ENCODE measurements at regions not wholly inside any gene's neighbourhood (a gene's known extent, or its start where the extent isn't known, plus 50 kb on each side); places are given as distances from the start of the nearest gene placed in this dataset.

DNA sequence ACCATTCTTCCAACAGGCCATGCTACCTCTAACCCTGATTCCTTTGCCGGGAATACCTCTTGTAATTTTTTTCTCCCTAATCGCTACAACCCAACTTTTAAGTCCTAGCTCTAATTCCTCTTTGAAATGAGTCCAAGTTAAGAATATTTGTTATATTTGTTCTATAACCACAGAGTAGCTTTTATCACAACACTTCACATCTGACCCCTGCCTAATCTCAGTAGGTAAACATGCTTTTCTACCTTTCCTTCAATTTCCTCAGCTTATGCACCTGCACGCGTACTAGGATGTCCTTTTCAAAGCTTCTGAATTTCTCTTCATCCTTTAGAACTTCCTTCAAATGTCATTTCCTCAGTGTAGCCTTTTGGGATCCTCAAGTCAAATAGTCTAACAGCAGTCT is 915.5 kb upstream of the LCORL start:
- DNase-seq, result no peak

DNA sequence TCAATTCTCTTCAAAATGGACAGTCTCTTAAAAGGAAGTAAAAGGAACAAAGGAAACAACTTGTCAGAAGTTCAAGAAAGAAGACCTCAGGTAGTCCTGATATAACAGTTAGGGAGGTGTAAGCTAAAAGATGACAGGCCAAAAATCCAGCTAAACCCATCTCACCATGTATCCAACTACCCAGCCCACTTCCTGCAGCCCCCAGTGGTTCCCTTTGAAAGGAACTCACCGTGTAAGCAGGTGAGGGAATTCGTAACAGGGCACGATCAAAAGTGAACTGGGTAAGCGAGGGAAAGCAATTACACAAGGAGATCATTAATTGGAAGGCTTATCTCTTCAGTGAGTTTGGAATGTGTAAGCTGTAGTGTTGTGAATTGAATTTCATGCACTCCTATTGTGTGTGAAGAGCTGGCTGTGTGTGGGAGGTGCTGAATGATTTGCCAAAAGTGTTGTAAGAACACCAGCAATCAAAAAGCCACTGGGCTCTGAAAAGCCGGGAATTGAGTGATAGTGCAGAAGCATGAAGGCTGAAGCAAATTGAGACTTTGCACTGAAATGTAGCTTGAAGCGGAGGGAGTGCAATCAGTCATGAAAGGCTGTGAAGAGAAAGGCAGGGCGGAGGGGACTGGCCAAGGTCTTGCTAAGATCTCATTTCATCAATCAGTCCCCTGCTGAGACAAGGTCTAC is 914.2 kb upstream of the LCORL start:
- DNase-seq, result no peak

DNA sequence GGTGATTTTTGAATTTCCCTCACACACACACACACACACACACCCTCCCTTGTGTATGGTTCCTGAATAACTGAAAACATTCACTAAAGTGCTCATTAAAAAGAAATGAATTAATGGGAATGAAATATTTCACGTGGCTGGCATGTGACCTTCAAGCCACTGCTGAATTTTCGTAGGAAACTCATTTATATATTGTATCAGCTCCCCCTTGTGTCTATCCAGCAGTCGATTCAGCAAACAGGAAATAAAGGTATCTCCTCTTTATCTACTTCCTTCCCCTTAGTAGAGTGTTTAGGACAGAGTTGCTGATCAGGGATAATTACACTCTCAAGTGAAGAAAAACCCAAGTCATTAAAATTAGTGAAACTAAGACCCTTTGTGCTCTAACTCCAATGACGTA is 912.6 kb upstream of the LCORL start:
- no peak for DNase-seq

DNA sequence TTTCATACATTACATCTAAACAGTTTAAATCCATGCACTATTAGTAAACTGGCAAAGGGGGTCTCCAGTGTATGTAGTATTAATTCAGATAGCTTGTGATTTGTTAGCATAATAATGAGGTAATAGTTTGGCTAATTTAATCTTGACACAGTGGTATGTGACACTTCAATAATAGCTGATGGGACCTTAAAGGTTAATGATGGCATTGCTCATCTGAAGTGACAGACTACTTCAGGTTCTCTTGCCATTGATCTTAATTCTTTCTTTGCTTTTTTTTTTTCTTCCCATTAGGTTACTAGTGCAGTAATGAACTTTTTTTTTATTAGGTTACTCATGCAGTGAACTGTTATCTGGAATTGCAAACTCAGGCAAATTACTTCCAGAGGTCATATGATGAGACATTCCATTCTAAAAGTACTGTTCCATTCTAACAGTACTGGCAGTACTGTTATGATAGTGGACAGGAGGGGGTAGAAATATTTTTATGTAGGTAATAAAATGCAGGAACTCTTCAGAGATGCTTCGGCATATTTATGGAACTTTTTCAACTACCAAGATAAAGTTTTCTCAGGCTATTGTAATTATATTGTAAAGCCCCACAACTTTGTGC is 911.3 kb upstream of the LCORL start:
- DNase-seq, result no peak

DNA sequence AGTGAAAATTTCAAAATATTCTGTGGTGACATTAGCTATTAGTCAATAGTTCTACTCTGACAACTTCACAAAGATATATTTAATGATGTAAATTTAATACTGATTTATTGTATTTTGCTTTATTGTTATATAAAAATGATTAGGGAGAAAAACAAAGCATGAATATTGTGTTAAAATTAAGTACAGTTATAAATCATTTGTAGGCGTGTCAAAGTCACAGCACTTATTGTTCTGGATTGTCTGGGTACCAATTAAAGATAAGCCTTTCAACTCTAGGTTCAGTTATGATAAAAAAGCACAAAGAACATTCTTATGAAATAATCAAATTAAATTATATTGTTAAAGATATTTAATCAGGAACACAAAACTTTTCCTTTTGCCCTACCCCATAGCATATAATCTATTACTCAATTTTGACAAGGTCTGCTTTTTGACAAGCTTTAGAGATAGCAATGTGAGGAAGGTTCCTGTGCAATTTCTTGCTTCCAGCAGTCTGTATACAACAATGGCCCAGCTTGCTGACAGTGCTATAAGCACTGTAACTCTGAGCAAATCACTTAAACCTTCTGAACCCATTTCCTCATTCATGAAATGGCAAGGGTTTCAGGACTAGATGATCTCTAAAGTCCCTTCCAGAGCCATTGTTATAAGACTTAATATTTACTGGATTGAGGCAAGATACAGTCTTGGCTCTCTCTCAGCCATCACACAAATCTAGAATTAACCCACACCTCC is 910.3 kb upstream of the LCORL start:
- DNase-seq, result no peak

DNA sequence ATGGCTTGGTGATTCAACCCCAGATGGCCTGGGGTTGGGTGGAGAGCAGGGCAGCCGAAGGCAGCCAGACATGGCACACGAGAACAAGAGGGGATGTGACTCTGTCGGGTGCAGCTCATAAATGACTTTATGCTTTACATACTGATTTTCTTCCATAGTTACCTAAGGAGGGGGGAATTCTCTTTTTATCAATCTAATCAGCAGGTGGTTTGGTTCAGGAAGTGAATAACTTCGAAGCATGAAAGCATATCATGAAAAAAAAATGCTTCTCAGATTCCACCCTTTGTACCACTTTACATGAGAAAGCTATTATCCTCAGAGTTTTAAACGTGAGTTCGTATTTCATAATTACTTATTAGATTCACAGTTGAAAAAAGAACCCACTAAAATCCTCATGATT is 908.9 kb upstream of the LCORL start:
- DNase-seq, result no peak

DNA sequence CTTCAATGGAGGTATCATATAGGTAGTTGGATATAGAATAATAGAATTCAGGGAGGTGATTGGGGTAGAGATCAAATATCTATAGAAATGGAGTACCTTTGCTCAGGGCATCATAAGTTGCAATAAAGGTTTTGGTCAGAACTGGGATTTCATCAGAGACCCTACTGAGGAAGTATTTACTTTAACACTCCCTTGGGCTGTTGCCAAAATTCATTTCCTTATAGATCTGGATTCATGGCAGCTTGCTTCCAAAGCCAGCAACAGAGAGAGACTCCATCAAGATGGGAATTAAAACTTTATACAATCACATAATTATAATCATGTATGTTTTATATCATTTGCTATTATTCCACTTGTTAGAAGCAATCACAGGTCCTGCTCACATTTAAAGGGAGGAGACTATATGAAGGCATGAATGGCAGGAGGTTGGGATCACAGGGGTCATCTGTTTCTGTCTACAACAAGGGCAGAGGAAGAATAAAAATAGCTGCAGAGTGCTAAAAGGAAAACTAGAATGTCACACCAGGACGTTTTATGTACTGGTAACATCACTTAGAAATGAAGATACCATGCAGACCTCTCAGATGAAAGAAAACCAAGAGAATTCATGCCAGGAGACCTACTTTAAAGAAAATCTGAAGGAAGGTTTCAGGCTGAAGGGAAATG is 902.1 kb upstream of the LCORL start:
- DNase-seq, result no peak

DNA sequence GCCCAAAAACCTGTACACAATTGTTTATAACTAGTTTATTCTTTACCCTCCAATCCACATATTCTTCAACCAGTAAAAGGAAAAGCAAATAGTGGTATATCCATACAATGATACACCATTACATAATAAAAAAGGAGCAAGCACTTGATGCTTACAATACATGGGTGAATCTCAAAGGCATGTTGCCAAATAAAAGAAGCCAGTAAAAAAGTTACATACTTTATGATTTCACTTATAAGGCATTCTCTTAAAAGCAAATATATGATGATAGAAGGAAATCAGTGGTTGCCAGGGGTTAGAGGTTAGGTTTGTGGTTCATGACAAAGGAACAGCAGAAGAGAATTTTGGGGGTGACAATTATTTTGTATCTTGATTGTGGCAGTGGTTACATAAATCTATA is 896.1 kb upstream of the LCORL start:
- no peak for DNase-seq

DNA sequence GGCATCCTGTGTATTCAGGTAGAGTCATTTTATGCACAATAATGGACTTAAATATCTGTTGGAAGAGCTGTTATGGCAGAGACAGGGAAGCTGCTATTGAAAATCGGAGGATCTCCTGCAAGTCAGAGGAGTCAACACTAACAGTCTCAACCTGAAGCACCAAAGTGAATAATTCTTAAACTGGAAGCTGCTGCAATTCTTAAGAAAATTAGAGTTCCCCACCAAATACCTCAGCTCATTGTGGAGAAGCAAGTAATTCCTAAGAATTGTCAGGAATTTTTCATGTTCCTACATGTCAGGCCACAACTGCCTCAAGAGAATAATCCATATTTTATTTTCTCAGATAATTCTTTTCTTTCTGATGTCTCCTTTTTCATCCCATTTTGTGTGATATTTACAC is 892.6 kb upstream of the LCORL start:
- DNase-seq, result no peak

DNA sequence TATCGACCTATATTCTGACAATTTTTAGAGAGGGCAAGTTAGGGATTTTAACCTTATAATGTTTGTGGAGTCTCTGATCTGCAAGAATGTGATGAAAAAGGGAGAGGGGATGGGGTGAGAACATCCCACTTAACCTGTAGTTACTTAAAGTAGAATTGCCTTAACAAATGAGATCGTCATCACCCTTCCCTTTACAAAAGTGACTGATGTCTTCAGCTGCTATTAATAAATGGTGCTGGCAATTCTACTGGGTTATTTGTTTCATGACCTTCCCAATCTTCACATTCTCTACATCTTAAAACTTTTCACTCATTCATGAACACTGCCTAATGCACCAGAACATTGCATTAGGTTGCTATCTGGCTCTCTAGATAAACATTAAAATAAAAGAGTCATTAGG is 873.4 kb upstream of the LCORL start:
- no peak for DNase-seq

DNA sequence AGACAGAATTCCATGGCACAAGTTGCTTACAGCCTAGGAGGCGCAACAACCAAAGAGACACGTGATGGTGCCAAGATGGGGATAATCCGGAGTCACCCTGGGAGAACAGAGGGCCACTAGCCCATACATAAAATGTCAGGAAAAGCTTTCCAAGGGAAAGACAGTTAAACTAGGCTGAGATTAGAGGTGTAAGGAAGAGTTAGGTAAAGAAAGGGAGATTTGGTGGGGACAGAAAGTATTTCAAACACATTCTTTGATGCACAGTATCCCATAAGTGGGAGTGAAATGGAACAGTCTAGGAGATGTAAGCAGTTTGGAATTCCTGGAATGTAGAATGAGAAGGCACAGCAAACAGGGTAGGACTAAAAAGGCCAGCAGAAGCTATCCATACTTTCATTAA is 860.9 kb upstream of the LCORL start:
- no peak for DNase-seq

DNA sequence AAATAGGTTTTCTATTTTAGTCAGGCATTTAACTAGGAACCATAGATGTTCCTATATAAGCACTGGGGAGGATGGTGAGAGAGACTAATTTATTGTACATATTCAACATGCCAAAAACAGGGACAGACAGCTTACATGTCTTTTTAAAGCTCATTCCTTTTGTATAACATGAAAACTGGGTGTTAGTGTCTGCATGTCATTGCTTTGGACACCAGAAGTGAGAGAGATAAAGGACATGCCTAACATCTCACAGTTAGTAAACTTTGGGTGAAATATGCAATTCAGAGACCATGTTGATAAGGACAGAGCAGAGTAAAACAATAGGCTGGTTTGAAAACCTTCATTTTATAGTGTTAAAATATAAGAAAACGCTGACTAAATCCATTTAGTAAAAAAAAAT is 860.0 kb upstream of the LCORL start:
- no peak for DNase-seq

DNA sequence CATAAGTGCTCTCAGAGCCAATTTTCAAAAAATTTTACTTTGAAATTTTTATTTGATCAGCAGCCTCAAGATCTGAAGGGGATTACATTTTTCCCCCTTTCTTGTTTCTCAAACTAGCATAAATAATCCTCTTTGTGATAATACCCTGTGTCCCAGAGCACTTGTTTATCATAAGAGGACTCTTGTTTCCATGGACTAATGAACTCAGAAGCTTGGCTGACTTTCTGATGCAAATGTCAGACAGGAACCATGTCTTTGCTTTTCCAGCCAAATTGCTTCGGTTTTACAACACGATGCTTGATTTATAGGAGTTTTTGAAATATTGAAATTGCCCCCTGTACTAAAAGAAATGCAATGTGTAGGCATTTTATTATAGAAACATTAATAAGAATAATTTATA is 859.3 kb upstream of the LCORL start:
- no peak for DNase-seq

DNA sequence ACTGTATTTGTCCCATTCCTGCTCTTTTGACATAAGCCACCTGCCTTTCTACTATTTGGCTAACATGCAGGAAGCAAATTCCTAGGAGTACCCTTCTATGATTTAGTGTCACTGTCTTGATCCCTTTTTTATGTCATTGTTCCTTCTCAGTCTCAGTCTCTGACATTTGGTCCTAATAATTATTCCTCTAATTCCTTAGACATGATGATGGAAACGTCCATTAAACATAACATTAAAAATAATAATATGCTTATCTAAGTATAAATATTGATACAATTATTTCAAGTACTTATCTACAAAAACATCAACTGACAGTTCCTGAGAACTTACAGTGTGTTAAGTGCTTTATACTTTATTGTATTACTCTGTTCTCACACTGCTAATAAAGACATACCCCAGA is 857.0 kb upstream of the LCORL start:
- no peak for DNase-seq

DNA sequence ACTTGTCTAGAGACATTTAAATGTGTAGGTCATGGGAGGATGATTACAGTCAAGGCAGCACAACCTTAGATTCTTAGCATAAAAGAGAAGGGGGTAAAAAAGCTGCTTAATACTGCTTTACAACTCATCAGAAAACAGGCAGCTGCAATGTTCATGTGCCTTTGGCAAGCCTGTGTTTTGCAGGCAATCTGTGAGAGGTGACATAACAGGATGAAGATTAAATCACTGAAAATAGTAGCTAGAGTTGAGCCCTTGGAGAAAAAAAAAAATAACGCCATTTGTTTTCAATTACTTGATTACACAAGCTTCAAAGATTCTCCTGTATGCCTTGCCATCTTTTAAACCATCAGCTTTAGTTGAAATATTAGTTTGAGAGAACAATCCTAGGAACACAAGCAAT is 847.6 kb upstream of the LCORL start:
- no peak for DNase-seq

DNA sequence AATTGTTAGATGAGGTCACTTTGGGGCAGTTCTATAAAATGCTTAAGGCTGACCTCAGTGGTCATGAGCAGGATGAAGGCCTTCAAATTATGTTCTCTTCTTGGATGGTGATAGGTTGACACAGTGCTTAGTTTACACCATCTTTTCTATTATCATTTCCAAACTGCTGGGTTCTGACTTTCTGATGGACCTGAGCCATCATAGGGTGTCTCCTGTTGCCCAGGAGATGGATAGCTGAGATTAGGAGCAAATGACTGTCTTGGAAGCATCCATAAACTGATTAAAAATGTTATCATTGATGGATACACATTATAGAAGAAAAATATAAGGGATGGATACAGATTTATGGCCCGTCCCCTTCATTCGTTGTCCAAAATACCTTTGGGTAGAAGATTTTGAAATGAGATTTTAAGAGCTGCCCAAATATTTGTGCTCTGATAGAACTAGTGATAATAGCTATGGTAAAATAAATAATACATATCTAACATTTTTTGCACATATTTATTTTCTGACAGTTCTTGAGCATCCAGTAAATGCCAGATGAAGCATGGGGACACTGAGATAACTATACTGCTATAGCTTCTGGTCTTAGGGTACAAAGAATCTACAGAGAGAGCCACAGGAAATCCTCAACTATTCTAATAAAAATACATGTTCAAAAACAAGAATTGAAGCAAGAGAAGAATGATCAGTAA is 839.4 kb upstream of the LCORL start:
- DNase-seq, result no peak

DNA sequence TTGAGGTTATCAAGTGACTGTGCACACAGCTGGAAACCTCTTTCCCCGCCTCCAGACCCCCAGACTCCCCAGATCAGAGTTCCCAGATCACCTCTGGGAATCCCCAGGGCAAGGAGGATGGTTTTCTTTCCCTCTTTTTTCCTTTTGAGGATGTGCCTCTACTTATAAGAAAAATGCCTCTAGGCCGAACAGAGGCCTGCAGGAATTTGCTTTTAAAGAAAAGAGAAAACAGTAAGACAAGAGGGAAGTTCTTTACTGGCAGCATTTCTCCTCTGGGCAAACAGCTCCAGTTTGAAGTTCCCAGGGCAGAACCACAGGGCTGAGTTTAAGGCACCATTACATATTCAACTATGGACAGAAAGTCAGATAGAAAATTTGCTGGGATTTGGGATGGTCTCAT is 837.9 kb upstream of the LCORL start:
- DNase-seq, result no peak

DNA sequence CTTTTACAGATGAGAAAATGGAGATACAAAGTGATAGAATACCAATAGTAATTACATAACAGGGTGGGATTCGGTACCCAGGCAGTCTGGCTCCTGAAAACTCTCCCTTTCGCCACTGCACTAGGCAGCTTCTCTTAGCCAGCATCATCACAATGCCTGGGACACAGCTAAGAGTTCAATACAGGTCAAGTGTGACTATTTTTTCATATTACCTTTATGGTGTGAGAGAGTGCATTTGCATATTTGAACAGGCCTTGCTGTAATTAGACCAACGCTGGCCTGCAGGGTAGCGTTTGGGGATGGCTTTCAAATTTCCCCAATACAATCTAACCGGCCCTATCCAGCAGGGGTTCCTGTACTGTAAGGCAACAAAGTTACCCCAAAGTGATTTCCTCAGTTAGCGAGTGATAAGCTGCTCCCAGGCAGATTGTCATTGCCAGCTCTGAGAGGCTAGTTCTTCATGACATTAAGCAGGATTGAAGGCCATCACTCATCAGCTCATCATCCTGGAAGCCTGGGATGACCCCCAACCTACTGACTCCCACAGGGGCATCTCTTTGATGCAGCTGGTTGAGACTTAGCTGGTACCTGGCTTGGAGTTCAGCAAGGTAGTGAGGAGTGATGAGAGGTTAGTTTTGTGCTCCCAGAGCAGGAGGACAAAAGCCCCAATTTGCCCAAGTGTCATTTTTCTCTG is 836.8 kb upstream of the LCORL start:
- no peak for DNase-seq

DNA sequence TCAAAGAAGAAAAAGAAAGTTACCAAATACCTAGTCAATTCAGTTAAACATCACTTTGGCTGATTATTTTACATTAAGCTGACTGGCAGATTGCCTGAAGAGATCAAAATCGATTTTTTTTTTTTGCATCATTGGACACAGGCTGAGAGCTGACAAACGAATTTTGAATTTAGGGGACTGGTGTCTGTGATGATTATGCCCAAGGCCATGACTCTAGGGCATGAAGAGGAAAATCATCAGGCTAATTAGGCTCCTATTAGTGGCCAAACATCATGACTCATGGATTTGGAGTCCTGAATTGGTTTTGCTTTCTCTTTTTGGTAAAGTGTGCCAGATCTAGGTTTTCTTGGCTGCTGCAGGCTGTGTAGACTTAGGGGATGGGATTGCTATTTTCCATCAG is 829.3 kb upstream of the LCORL start:
- DNase-seq, result no peak

DNA sequence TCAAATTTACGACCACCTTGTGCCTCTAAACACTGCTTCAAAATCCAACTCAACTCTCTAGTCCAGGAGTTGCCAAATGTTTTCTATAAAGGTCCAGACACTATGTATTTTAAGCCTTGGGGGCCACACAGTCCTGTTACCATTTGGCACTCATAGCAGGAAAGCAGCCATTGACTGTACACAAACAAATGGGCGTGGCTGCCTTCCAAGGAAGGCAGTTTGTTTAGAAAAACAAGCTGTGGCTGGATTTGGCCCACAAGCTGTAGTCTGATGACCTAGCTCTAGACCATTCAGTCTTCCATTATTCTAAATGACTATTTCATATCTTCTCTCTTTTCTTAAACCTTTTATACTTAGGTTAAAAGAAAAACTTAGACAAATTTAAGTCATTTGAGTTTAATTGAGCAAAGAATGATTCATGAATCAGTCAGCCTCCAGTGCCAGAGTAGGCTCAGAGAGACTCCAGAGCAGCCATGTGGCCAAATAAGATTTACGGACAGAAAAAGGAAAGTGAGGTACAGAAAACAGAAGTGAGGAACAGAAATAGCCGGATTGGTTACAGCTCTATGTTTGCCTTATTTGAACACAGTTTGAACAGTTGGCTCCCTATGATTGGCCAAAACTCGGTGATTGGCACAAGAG is 825.8 kb upstream of the LCORL start:
- peak in 1 of 14 donors; percentile 1 for DNase-seq

DNA sequence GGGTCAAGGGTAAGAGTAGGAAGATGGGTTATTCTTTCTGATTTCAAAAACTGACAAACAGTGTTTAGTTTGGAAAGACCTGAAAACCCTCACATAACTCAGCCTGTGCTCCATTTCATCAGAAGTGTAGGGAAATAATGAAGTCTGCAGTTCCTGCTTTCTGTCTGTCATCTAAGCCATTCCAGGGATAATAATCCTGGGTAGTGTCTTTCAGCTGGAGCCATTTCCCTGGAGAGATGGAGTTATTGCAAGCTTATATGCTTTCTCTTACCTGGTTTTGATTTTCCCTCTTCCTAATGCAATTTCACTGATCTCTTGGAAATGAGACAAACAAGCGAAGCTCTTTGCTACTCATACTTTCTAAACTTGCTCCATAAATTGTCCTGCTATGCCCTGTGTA is 824.8 kb upstream of the LCORL start:
- no peak for DNase-seq

DNA sequence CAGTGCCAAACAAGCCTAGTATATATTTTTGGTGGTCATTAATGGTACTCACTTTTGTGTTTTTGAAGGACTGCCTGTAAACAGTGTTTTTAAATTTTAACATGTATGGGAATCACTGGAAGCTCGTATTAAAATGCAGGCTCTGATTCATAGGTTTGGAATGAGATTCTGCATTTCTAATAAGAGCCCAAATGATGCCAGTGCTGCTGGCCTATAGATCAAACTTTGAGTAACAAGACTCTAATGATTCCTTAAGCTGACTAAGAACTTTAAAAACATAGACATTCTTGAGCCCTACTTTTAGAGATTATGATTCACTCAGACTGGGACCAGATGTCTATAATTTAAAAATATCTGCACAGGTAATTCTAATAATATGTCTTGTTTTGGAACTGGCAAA is 823.2 kb upstream of the LCORL start:
- DNase-seq, result no peak

Data from C1 segment of cervical spinal cord (tissue), 14 donors.